GM21529 (cell line): ENCODE measurements at regions not wholly inside any gene's neighbourhood (a gene's known extent, or its start where the extent isn't known, plus 50 kb on each side); places are given as distances from the start of the nearest gene placed in this dataset.
"Not testable (repeated sequence)": the region's sequence is repeated elsewhere in the genome, so short reads cannot be mapped to it uniquely, and the experiment has no call there.

Source experiments
- ATAC-seq: cut with Tn5 transposase; IDR thresholded peaks from one replicate; pipeline ENCODE4 v1.9.1; 2021; ENCODE audit not compliant: unreplicated experiment

DNA sequence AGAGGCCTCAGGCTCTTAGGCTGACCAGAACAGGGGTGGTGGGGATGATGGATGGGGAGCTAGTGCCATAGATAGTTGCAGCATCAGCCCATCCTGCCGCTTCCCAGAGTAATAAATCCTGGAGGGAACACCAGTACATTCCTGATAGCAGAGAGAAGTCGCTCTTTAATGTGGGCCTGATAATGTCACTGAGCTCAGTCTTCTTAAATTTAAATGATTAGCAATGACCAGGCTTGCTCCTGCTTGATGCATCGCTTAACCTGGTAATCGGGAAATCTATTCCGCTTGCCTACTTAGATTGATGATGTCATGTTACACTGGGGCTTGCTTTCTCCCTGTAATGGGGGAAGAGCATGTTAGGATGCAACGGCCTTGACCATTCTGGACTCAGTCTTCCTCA lies 218.6 kb upstream of the PLXNA2 start:
- no peak for ATAC-seq

DNA sequence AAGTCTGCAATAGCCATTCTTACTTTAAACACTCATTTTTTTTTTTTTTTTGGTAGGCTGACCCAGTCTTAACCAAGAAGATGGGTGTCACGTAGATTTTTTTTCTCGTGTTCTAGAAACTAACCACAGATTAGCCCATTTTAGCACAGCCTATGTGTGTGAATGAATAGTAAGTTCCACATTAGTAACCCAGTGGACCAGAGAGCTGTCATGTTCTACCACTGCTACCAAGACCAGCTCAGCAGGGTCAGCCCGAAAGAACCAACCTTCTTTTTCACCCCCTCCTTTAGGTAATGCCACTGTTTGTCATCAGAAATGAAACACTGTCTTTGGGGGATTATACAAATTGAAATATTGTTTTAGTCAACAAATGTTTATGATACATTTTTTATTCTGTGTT lies 221.1 kb upstream of the PLXNA2 start:
- ATAC-seq: no peak

DNA sequence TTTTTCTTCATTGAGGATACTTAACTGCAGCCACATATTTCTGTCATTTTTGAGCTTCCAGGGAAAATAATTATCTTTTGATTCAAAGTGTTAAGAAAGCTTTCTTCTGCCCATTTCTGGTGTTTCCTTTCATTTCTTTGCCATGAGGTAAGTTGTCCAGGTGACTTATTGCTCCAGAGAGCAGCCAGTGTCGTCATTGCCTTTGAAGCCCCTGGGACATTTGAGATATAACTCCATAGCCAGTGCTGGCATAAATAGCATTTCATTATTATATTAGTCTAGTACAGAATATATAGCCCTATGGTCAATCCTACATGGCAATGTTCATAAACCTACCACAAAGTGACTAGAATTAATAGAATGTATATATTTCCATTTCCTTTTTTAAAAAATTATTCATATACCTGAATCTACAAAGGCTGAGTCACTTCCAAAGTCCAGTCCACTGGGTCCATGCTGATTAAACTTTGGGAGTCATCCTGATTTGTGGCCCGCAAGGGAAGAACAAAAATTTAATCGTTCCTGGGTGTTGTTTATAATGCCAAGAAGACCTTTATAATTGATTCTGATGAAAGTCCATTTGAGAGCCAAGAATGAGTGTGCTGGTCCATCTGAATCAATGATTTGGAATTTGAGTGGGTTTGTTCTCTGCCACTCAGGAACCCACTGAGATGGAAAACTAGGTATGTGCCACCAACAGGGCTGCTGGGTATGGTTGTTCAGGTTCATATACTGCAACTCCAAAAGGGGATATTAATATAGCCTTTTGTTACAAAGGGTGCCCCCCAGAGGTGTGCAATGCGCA lies 221.8 kb upstream of the PLXNA2 start:
- no peak for ATAC-seq

DNA sequence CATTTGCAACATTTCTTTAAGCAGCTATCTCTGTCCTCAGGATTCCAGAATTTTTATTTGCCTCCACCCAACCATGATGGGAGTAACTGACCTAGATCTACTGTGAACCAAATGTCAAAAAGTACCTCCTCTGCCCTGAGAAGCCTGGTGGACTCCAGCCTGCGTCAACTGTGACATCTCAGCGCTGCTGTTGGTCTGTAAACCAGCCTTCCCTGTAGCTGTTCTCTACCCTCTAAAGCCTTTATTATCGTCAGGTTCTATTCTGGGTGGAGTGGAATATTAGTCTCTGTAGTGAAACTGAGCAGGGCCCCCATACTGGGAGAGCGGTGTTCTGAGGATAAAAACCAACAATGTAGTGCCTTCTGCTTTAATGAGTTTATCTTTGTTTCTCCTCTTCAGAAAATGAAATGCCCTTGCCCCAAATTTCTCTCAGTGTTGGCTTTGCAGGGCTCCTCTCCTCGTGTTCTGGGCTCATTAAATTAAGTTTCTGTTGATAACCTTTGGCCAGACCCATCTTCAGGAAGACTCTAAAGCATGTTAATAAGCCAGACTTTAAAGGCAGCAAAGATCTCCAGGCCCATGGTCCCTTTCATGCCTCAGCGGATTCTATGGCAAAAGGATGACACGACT lies 223.1 kb upstream of the PLXNA2 start:
- ATAC-seq: no peak

DNA sequence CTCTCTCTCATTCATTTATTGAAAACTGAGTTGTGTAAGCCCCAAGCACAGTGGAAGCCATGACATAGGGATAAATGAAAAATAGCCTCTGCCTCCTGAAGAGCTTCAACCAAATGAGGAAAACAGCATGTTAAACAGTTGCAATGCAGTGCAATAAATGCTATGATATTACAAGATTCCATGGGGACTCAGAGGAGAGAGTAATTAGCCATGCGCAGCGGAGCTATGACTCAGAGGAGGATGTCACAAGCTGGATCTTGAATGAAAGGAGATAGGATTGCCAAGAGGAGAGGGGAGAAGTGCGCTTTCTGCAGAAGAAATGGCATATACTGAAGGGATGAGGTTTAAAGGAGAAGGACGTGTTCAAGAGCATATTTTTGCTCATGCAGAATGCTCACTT lies 231.3 kb upstream of the PLXNA2 start:
- ATAC-seq: no peak

DNA sequence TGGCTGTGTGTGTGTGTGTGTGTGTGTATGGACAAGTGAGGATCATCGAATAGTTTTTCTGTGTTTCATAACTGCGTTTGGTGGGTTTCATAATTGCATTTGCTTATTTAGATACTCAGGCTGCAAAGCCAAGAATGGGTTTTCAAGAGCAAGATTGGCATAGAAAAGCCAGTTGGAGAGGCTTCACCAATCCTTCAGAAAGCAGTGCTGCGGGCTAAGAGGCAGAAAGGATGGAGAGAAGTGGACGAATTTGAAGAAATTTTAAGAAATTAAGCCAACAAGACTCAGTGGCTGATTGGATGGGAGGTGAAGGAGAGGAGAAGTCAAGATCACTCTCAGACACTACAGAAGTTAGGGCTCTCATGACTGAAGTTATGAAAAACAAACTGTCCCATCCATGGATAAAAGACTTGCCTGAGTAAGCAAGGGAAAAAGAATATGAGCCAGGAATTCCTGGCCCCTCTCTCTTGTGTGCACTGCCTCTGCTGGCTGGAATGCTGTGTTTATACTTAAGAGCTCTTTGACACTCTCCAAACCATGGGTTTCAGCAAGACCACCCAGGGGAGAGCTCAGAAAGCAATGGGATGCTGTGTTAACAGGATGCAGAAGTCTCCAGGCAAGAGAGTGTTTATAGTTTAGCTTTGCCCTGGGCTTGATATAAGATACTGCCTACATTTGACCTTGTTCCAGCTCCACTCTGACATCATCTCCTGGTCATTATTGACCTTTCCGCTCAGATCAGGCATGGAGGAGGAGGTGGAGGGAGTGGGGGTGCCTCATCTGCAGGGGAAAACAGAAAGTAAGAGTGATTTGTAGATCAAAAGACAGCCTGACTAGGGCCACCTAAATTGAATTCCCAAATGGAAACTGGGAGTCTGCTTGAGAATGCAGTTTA lies 232.0 kb upstream of the PLXNA2 start:
- ATAC-seq: no peak

DNA sequence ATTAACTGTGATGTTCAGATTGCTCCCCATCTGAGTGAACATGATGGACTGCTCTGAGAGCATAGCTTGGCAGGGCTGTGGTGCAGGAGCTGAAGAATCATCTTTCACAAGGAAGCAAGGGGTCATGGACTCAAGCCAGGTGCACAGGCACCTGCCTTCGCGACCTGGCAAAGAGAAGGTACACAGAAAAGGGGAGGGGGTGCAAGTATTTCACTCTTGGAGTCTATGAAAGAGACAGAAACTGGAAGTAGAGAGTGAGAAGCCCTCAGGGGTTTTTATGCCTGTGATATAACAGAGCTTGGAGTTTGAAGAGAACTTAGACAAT lies 232.6 kb upstream of the PLXNA2 start:
- no peak for ATAC-seq

DNA sequence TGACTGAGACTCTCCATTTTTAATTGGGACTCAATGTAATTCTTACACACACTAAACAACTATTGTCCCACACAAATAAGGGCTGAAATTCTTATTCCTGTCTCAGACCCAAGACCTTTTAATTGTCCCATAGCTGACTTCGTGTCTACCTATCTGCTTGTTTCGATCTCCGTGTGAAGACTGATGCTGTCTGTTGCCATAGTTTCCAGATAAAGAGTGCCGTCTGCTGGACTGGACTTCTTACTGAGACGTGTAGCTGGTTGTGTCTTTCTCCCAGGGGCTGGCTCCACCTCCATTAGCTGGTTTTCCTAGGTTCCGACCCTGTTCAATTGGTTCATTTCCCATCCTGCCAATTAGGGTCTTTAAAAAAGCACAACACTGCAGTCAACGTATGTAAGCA lies 235.3 kb upstream of the PLXNA2 start:
- no peak for ATAC-seq

DNA sequence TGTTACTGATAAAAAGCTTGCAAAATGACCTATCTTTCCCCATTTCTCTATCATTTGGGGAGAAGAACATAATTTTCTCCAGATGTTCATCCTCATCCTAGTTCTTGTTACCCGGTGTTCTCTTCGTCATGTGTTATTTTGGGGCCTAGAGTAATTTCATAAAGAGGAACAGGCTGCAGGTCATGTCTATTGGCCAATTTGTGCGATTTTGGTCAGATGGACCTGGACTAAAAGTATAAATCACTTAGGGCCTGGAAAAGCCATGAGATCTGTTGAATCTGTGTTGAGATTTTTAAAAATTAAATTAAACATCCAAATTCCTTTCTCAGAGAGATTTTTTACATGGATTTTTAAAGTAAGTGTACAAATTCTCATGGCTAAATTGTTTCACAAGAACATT lies 241.3 kb upstream of the PLXNA2 start:
- no peak for ATAC-seq

DNA sequence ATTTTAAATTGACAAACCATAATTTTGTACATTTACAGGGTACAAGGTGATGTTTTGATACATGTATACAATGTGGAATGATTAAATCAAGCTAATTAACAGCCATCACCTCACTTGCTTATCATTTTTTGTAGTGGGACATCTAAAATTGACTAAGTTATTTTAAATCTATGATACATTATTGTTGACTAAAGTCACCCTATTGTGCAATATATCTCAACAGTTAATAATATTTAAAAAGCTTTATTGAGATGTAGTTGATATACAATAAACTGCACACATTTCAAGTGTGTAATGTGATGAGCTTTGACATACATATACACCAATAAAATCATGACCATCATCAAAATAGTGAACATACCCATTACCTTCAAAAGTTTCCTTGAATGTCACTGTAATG lies 242.5 kb upstream of the PLXNA2 start:
- ATAC-seq: no peak

DNA sequence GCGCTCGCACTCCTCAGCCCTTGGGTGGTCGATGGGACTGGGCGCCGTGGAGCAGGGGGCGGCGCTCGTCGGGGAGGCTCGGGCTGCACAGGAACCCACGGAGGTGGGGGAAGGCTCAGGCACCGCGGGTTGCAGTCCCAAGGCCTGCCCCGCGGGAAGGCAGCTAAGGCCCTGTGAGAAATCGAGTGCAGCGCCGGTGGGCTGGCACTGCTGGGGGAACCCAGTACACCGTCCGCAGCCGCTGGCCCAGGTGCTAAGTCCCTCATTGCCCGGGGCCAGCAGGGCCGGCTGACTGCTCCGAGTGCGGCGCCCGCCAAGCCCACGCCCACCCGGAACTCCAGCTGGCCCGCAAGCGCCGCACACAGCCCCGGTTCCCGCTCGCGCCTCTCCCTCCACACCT lies 244.2 kb upstream of the PLXNA2 start:
- ATAC-seq: not testable (repeated sequence)

DNA sequence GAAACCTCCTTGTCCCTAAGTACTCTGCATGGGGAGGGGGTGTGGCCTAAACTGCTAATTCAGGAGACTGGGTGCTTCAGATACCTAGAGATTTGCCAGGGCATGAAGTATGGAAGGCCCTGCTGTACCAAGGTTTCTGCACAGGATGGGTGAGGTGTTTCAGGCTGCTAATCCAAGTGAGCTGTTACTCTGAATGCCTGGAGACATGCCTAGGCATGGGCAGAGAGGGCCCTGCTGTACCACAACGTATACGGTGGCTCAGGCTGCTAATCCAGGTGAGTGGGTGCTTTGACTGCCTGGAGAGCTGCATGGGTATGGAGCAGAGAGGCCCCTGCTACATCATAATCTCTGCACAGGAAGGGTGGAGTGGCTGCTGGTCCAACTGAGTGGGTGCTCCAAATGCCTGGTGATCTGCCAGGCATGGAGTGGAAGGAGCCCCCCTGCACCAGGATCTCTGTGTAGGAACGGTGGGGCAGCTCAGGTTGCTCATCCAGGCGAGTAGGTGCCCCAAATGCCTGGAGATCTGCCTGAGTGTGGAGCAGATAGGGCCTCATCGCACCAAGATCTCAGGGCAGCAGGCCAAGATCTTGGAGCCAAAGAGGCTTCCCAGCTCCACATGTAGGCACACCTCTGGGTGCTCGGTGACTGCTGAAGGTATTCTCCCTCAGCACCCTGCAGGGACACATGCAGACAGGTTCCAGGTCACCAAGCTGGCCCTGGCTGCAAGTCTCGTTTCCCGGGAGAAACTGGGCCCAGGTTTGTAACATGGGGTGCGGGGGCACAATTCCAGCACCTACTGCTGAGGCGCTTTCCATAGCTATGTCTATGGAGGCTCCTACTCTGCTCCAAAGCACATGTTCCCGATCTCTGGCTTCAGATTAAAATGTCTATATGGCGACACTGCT lies 252.5 kb upstream of the PLXNA2 start:
- no peak for ATAC-seq

DNA sequence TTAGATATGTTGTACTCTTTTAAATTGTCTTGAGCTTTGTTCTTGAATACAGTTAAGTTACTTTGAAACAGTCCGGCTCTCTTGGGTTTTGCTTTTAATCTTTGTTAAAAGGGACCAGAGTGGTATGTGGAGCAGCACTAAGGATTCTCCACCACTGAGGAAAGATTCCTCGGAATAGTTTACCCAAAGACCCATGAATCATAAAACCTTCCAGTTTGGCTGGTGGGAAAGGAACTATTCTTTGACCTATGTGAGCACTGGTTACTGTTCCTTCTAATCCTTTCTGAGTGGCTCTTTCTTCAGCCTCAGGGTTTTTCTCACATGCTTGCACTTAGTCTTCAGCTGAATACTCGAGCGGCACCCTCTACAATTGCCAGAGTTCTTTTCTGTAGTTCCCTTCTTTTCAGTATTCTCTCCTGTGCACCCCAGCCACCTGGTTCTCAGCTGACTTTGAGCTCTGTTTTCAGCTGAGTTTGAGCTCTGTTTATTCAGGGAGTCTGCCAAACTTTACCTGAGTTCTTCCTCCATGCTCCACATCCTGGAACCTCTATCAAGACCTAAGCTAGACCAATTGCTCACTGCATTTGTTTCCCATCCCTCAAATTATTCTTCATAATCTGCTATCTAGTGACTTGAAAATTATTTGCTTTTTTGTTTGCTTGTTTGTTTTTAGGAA lies 253.8 kb upstream of the PLXNA2 start:
- no peak for ATAC-seq

DNA sequence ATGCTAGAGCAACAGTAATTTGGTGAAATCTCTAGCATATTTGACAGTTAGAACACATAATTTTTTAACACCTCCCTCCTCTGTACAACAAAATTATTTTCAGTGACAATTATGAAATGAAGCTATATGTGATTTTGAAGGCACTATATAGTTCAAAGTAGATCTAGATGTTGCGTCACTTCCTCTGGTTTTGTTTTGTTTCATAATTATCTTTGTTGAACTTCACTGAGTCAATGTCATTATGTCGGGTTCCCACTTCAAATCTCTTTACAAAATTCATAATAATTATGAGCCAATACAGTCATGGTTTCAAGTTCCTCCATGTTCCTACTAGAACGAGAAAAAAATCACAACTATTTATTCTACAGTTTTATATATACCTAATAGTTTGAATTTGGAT lies 254.8 kb upstream of the PLXNA2 start:
- no peak for ATAC-seq

DNA sequence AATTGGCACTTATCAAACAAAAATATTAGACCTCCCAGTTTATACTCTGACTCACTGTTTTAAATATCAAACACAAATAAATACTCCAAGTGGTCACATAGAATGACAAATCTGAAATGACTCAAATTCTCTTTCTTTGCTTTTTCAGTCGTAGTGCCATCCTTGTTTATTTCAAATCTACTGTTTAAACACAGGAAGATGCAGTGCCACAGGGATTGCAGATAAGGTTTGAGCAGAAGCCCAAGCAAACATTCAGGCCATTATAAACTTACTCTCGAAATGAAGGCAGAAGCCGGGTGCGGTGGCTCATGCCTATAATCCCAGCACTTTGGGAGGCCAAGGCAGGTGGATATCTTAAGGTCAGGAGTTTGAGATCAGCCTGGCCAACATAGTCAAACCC lies 255.4 kb upstream of the PLXNA2 start:
- ATAC-seq: no peak

DNA sequence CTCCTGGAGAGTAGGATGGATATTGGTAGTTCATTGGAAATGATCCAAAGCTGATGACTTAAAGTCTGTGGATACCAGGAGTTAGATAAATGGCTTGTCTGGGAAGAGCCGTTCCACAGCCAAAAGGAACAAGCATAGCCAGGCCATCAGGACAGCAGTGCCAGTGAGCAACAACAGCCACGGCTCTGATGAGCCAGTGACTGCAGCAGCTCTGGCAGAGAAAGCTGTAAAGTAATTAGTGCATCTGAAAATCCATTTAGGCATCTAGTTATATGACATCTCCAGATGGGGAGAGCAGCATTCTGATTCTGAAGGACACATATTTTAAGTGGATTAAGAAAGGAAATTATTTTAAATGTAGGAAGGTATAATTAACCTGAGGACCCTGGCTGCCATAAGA lies 256.2 kb upstream of the PLXNA2 start:
- ATAC-seq: no peak

DNA sequence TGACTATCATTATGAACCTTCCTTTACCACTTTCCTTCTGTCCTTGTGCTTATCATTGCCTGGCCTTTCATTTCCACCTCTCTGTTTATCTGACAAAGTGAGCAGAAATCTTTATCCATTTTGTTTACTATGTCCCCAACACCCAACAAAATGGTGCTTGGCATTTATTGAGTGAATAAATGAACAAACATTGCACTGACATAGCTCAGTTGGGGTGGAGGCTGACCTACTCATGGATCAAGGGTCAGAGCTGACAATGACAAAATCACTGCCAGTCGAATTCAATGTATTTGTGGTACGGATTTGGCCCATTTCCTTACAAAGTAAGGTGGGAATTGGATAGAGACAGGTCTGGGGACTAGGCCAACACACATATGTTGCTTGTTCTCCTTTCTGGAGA lies 257.4 kb upstream of the PLXNA2 start:
- no peak for ATAC-seq

DNA sequence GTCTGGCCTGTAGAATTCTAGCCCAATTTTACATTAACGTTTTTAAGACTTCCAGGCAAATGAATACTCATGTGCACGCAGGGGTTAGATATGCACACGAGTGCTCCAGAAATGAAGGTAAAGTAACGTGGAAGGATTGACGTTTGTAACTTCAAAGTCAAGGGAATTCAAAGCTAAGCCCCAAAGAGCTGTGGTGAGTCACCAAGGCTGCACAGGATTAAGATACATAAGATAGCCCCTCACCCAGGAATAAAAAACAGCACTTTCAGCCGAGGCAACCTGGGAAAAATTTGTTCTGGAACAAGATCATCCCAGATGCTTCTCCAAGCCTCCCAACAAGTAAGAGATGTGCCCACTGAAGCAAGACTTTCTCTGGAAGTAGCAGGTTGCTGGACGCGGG lies 259.6 kb upstream of the PLXNA2 start:
- ATAC-seq: no peak

DNA sequence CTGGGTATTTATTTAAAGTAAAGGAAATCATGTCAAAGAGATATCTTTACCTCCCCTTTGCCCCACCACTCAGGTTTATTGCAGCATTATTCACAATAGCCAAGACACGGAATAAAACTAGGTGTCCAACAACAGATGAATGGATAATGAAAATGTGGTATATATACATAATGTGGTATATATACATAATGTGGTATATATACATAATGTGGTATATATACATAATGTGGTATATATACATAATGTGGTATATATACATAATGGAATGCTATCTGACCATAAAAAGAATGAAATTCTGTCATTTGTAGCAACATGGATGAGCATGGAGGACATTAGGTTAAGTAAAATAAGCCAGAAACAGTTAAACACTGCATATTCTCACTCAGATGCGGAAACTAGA lies 262.6 kb upstream of the PLXNA2 start:
- ATAC-seq: no peak

DNA sequence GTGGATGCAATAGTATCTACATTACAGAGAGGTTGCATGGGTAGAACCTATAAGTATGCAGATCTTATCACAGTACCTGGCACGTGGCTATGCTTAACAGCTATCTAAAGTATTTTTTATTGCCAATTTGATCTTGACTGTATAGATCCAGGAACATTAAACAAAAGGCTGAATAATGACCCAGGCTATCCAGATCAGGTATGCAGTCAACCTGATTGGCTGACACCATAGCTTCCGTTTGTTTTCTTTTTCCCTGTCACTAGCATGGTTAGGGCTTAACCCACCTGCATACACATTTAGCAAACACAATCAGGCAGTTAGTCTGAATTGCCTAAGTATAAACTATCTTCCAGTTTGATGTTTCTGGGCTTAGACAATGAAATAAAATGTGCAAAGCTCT lies 264.9 kb upstream of the PLXNA2 start:
- ATAC-seq: no peak
